Cardiac muscle cell (in vitro differentiated cells and primary cell): ENCODE measurements at regions not wholly inside any gene's neighbourhood (a gene's known extent, or its start where the extent isn't known, plus 50 kb on each side); places are given as distances from the start of the nearest gene placed in this dataset.
A peak's percentile ranks its signal among the peaks of the same experiment; 100 is the strongest.

Experiments
- DNase-seq, 2 donors: peaks; one replicate each; pipeline versions ENCODE4 v3.0.0 to v3.0.0-alpha.2; 2010 to 2017; ENCODE audit warnings: low read depth in 1 of 2, low spot score in 1 of 2
- H3K27ac ChIP-seq: fragments of 200-600 bp; sonication (generic); 2 replicates; pipeline ENCODE4 v1.5.1; 2016
- H3K27me3 ChIP-seq: fragments of 200-600 bp; sonication (generic); 2 replicates; pipeline ENCODE4 v1.6.0; 2016; ENCODE audit warnings: control low read depth
- H3K36me3 ChIP-seq: fragments of 200-600 bp; sonication (generic); 2 replicates; pipeline ENCODE4 v1.5.1; 2016; ENCODE audit warnings: control low read depth
- H3K4me1 ChIP-seq: fragments of 200-600 bp; sonication (generic); 2 replicates; pipeline ENCODE4 v1.8.1; 2017; ENCODE audit warnings: low read depth, mild to moderate bottlenecking, mixed run types
- H3K4me3 ChIP-seq: fragments of 200-600 bp; sonication (generic); 2 replicates; pipeline ENCODE4 v1.5.1; 2016; ENCODE audit warnings: mild to moderate bottlenecking
- H3K9me3 ChIP-seq: fragments of 200-600 bp; sonication (generic); 2 replicates; pipeline ENCODE4 v1.5.1; 2017; ENCODE audit warnings: low read depth, mild to moderate bottlenecking, control low read depth
- TF ChIP-seq, protein P1 (sequence below): IDR thresholded peaks from 2 replicates; pipeline ENCODE4 v1.5.1; 2012; ENCODE audit warnings: low read depth, mild to moderate bottlenecking, low read length

DNA sequence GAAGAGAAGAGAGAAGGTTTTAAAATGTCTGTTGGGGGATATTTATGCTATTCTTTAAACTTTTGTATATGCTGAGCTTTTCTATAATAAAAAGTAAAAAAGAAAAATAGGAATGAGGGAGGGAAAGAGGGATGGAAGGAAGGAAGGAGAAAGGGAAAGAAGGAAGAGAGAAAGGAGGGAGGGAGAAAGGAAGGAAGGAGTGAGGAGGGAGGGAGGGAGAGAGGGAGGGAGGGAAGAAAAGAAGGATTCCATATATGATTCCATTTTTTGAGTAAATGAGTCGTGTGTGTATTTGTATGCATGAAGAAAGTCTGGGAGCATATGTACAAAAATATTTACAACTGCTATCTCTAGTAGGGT is 120.9 kb upstream of the ZBTB40 start:
- no peak for DNase-seq
- H3K36me3 ChIP-seq: no peaks in the 10 kb centered on the region
- TF ChIP-seq, protein P1, sequence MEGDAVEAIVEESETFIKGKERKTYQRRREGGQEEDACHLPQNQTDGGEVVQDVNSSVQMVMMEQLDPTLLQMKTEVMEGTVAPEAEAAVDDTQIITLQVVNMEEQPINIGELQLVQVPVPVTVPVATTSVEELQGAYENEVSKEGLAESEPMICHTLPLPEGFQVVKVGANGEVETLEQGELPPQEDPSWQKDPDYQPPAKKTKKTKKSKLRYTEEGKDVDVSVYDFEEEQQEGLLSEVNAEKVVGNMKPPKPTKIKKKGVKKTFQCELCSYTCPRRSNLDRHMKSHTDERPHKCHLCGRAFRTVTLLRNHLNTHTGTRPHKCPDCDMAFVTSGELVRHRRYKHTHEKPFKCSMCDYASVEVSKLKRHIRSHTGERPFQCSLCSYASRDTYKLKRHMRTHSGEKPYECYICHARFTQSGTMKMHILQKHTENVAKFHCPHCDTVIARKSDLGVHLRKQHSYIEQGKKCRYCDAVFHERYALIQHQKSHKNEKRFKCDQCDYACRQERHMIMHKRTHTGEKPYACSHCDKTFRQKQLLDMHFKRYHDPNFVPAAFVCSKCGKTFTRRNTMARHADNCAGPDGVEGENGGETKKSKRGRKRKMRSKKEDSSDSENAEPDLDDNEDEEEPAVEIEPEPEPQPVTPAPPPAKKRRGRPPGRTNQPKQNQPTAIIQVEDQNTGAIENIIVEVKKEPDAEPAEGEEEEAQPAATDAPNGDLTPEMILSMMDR: no peak

DNA sequence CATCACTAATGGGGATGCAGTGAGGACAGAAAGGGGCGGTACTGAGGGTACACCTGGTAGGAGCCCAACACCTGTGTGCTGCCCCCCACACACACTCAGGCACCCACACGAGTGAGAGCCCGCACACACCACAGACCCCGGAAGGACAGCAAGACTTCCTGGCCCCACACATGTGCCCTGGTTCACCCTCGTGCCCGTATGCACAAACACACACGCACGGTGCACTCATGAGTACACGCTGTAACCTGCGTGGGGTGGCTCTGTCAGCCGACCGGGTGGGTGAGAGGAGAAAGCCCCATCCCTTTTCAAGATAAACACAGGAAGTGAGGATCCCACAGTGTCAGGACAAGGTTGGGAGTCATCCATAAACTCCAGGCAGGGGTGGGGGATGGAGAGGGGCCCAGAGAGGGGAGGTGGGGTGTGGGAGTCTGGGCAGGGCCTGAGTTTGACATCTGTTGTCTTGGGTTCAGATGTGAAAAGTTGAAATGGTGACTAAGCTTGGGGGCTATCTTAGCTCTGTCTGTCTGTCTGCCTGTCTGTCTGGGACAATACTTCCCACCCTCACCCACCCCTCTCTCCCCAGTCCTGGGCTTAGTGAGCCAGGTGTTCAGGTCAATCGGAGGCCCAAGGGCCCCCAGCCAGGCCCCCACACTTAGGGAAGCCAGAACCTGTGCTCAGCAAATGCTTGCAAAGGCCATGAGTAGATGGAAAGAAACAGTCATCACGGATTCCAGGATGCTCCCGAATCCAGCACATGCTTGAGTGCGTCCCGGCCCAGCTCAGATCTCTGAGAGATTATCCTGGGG is 119.8 kb upstream of the ZBTB40 start:
- Histone ChIP-seq H3K4me1 (no peaks in the 10 kb centered on the region), H3K4me3 (no peak overlapping the region), H3K36me3 (no peaks in the 10 kb centered on the region), H3K9me3 (no peaks in the 10 kb centered on the region), H3K27ac (no peak overlapping the region), H3K27me3 (peaks cover 31% of the 10 kb centered on the region)
- TF ChIP-seq, protein P1: no peak
- DNase-seq: no peak

More for the DNA sequence above, 120.9 kb upstream of the ZBTB40 start:
- Histone ChIP-seq H3K4me3 (no peak overlapping the region), H3K4me1 (no peaks in the 10 kb centered on the region), H3K27me3 (peaks cover 29% of the 10 kb centered on the region), H3K9me3 (no peaks in the 10 kb centered on the region), H3K27ac (no peak overlapping the region)

DNA sequence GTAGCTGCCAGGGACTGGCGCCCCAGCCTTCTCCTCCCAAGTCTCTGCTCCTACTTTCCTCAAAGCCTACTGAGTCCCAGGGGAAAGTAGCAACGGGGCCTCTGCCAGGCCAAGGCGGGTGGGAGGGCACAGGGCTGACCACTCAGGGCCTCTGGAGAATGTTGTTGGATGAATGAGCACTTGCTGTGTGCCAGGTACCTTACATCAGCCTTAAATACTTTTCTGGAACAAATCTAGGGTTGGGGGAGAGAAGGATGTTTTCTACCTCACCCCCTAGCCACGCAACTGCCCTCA is 119.3 kb upstream of the ZBTB40 start:
- no peak overlapping the region for H3K4me3 ChIP-seq
- H3K27ac ChIP-seq: no peak overlapping the region
- DNase-seq: peak in 1 of 2 donors; percentile 44
- no peaks in the 10 kb centered on the region for H3K36me3 ChIP-seq
- H3K4me1 ChIP-seq: no peaks in the 10 kb centered on the region
- peaks cover 31% of the 10 kb centered on the region for H3K27me3 ChIP-seq
- TF ChIP-seq, protein P1: no peak
- no peaks in the 10 kb centered on the region for H3K9me3 ChIP-seq

DNA sequence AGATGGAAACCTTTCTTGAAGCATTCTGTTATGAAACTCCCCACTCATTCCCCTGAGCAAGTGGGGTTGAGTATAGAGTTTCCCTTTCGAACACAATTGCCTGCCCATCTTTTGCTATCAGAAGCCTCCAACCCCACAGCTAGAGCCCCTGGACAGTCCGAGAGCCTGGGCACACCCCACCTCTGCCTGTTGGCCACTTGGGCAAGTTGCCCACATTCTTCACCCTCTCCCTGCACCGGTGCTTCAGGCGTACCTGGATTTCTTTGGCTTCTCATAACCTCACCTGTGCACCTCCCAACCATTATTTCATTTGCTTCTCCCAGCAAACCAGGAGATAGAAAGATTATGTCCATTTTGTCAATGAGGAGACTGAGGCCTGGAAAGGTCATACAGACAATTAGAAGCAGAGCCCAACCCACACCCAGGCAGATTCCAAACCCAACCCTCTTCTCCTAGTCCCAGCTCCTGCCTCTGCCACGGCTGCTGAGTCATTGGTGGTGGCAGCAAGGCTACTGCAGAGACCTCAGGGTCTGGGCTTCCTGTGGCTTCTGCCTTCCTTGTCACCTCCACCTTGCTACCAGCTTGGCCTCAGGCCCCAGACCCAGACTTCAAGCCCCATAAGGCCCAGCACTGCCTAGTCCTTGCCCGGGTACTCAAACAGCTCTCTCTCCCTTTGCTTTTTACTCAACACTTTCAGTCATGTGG is 118.7 kb upstream of the ZBTB40 start:
- peaks cover 33% of the 10 kb centered on the region for H3K27me3 ChIP-seq
- H3K27ac ChIP-seq: no peak overlapping the region
- H3K4me1 ChIP-seq: no peaks in the 10 kb centered on the region
- no peaks in the 10 kb centered on the region for H3K36me3 ChIP-seq
- no peak overlapping the region for H3K4me3 ChIP-seq
- TF ChIP-seq, protein P1: no peak
- no peak for DNase-seq
- no peaks in the 10 kb centered on the region for H3K9me3 ChIP-seq

DNA sequence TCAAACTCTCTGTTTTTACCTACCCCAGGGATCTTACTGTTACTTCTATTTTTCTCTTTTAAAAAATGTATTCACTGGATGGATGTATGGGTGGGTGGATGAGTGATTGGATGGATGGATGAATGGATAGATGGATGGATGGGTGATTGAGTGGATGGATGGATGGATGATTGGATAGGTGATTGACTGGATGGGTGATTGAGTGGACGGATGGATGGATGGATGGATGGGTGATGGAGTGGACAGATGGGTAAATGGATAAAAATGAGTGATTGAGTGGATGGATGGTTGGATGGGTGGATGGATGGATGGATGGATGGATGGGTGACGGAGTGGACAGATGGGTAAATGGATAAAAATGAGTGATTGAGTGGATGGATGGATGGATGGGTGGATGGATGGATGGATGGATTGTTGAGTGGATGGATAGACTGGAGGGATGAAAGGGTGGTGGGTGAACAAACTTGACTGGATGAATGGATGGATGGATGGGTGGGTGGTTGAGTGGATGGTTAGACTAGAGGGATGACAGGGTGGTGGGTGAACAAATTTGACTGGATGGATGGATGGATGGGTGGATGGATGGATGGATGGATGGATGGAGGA is 118.0 kb upstream of the ZBTB40 start:
- no peaks in the 10 kb centered on the region for H3K36me3 ChIP-seq
- DNase-seq: no peak
- TF ChIP-seq, protein P1: no peak
- H3K4me3 ChIP-seq: no peak overlapping the region
- no peaks in the 10 kb centered on the region for H3K9me3 ChIP-seq
- no peak overlapping the region for H3K27ac ChIP-seq
- no peaks in the 10 kb centered on the region for H3K4me1 ChIP-seq
- H3K27me3 ChIP-seq: peaks cover 35% of the 10 kb centered on the region
